HG03460 (cell line): ENCODE measurements at regions not wholly inside any gene's neighbourhood (a gene's known extent, or its start where the extent isn't known, plus 50 kb on each side); places are given as distances from the start of the nearest gene placed in this dataset.
"Not testable (repeated sequence)": the region's sequence is repeated elsewhere in the genome, so short reads cannot be mapped to it uniquely, and the experiment has no call there.

ENCODE experiments used
- ATAC-seq: cut with Tn5 transposase; IDR thresholded peaks from one replicate; pipeline ENCODE4 v1.9.1; 2021; ENCODE audit not compliant: unreplicated experiment

GRCh38 chr5:156019571-156020180 lies 307.3 kb upstream of the SGCD start:
- ATAC-seq: no peak

- no peak for ATAC-seq
Observed at GRCh38 chr5:156020647-156021046, 306.3 kb upstream of the SGCD start.

GRCh38 chr5:156021866-156022265 lies 305.1 kb upstream of the SGCD start:
- no peak for ATAC-seq

- no peak for ATAC-seq
Observed at GRCh38 chr5:156025656-156026055, 301.3 kb upstream of the SGCD start.

DNA sequence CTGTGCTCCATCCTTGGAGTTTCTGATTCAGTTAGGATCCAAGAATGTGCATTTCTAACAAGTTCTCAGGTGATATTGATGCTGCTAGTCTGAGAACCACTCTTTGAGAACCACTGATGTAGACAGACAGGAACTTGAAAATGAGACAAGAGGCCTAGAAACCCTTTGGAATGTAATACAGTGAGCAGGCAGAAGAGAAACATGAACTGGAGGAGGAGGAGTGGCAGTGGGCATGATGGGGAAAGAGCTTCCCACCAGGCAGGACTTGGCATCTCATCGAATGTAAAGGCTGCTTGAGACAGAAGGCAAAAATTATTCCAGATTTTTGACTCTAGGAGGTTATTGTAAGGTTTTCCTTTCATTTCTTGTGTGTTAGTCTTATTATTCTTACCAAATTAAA lies 295.8 kb upstream of the SGCD start:
- no peak for ATAC-seq

- ATAC-seq: no peak
Observed at GRCh38 chr5:156036640-156037039, 290.3 kb upstream of the SGCD start.

DNA sequence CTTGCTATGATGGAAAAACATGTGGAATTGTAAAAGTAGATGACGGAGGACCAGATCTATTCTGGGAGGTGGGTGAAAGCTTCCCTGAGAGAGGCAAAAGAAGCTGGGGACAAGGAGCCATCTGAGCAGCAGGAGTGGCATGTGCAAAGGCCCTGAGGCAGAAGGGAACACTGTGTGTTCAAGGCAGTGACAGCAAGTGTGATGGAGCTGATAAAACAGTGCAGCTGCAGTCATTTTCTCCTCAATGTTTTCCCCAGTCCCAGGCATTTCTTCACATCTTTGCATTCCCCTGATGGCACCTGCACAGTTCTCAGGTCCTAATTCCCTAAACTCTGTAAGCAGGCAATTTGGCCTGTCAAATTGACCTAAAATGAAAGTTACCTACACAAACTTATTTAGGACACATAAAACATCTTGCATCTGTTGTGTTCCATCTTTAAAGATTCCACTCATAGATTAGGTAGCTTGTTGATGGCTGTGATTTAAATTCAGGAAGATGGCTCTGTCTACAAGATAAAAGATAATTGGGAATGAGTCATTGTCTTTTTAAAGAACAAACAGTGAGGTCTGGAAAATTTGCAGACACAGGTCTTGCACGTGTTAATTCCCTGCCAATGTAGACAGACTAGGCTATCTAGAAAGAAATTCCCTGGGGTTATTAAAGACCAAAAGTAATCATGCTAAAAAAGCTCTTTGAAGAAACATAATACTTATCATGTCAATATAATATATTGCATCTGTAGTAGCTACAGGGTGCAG lies 289.6 kb upstream of the SGCD start:
- no peak for ATAC-seq

GRCh38 chr5:156042726-156043125 lies 284.2 kb upstream of the SGCD start:
- ATAC-seq: no peak

- ATAC-seq: no peak
Observed at GRCh38 chr5:156043351-156043750, 283.6 kb upstream of the SGCD start.

GRCh38 chr5:156051972-156052371 lies 275.0 kb upstream of the SGCD start:
- ATAC-seq: no peak

DNA sequence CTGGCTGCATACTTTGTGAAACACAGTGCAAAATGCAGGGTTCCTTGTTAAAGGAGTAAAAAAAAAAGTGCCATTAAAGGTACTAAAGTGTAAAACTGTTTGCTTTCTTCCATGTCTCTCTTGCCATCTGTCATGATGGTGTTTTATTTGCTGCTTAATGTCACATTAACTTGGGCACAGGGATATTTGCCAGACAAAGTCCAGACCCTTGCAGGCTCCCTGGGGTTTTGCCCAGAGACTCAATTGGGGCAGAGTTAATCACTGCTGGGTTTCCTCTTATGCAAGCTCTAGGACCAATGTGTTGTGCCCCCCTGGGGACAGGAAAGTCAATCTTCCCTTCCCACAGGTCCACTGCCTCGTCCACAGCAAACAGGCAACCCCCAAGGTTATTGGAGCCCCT lies 274.3 kb upstream of the SGCD start:
- ATAC-seq: no peak

DNA sequence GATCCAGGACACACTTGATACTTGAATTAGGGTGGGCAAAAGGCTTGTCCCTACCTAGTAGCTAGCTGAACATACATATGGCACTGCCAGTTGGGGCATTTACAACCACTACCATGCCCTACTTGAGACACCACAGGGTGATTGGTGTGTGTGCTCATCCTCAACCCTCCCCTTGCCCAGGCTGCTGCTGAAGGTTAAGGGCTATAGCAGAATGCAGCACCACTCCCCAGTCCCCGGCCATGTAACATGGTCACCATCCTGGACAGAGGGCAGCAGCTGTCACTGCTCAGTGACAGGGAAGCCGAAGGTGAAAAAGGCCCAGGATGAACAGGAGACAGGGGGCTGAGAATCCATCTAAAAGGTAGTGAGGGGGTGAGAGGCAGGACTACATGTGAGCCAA lies 273.9 kb upstream of the SGCD start:
- no peak for ATAC-seq

- ATAC-seq: no peak
Observed at GRCh38 chr5:156076912-156077311, 250.1 kb upstream of the SGCD start.

DNA sequence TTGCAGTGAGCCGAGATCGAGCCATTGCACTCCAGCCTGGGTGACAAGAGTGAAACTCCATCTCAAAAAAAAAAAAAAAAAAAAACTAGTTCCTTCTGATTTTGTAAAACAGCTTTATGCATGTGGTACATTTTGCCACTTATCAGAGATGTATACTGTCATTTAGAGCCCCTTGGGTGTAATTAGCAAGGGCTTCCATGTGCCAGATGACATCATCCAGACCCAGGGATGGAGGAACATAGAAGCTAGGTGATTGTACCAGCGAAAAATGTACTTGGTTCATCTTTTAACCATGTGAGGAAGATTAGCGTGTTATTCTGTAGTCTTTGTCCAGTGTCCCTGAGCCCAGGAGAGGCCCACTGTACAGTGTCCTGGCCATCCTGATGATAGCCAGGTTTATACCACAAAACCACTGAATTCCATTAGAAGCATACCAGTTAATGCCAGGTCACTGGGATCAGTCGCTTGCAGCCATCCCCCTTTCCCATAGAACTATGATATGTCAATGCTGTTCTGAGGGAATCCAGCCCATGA lies 239.3 kb upstream of the SGCD start:
- no peak for ATAC-seq

- not testable (repeated sequence) for ATAC-seq
Observed at GRCh38 chr5:156089955-156090940, 236.7 kb upstream of the SGCD start.

- no peak for ATAC-seq
Observed at GRCh38 chr5:156093024-156093423, 233.9 kb upstream of the SGCD start.

GRCh38 chr5:156094001-156094400 lies 233.0 kb upstream of the SGCD start:
- no peak for ATAC-seq

- no peak for ATAC-seq
Observed at GRCh38 chr5:156095709-156096241, 231.2 kb upstream of the SGCD start.

- ATAC-seq: no peak
Observed at GRCh38 chr5:156096259-156096658, 230.7 kb upstream of the SGCD start.

- no peak for ATAC-seq
Observed at GRCh38 chr5:156103155-156103885, 223.6 kb upstream of the SGCD start.
